CD14-positive monocyte (primary cell): ENCODE measurements at regions not wholly inside any gene's neighbourhood (a gene's known extent, or its start where the extent isn't known, plus 50 kb on each side); places are given as distances from the start of the nearest gene placed in this dataset.

Source experiments
- DNase-seq, 3 donors: peaks; one replicate each; pipeline ENCODE4 v3.0.0-alpha.2; 2011 to 2022
- H2AFZ ChIP-seq: 2 replicates; pipeline ENCODE4 v1.6.0; 2012; ENCODE audit warnings: mild to moderate bottlenecking, low read depth, low read length, inconsistent platforms; ENCODE audit not compliant: insufficient read depth, poor library complexity, severe bottlenecking
- H3K27ac ChIP-seq, 2 donors: 1 replicate in 1 of 2; 2 replicates in 1 of 2; pipeline ENCODE4 v1.5.1; 2012 to 2013; ENCODE audit warnings: low read length in 2 of 2, control low read depth in 1 of 2, inconsistent platforms in 1 of 2, low read depth in 1 of 2, mild to moderate bottlenecking in 1 of 2
- H3K27me3 ChIP-seq, 2 donors: one replicate each; pipeline versions ENCODE4 v1.6.0 to v1.6.1; 2011 to 2013; ENCODE audit warnings: low read length in 2 of 2; ENCODE audit not compliant: control insufficient read depth in 2 of 2, insufficient read depth in 2 of 2
- H3K36me3 ChIP-seq, 2 donors: replicated peaks in 1 of 2; 1 replicate in 1 of 2; 2 replicates in 1 of 2; pipeline versions ENCODE4 v1.5.1 to v1.6.1; 2012 to 2013; ENCODE audit warnings: low read length in 2 of 2, control low read depth in 1 of 2, inconsistent platforms in 1 of 2, mild to moderate bottlenecking in 1 of 2; ENCODE audit not compliant: insufficient read depth in 2 of 2, control insufficient read depth in 1 of 2
- H3K4me1 ChIP-seq, 2 donors: 1 replicate in 1 of 2; 2 replicates in 1 of 2; pipeline versions ENCODE4 v1.5.1 to v1.6.1; 2012 to 2013; ENCODE audit warnings: low read length in 2 of 2, control low read depth in 1 of 2, inconsistent platforms in 1 of 2, mild to moderate bottlenecking in 1 of 2, moderate library complexity in 1 of 2; ENCODE audit not compliant: insufficient read depth in 2 of 2, control insufficient read depth in 1 of 2
- H3K4me2 ChIP-seq: replicated peaks from 2 replicates; pipeline ENCODE3; 2012; ENCODE audit warnings: low read length, moderate library complexity, mild to moderate bottlenecking; ENCODE audit not compliant: poor library complexity, severe bottlenecking; ENCODE audit errors: extremely low read depth
- H3K4me3 ChIP-seq, 3 experiments: fragments of 200-600 bp in 1 of 3; sonication (generic) in 1 of 3; replicated peaks in 1 of 3; 1 replicate in 2 of 3; 2 replicates in 1 of 3; pipeline ENCODE4 v1.5.1; 2011 to 2013; ENCODE audit warnings: low read length in 3 of 3, mild to moderate bottlenecking in 3 of 3, control low read depth in 2 of 3, low read depth in 2 of 3, inconsistent platforms in 1 of 3, moderate library complexity in 1 of 3
- H3K79me2 ChIP-seq: 2 replicates; pipeline ENCODE4 v1.6.0; 2012; ENCODE audit warnings: mild to moderate bottlenecking, control low read depth, inconsistent platforms, low read length, moderate library complexity; ENCODE audit not compliant: insufficient read depth
- H3K9ac ChIP-seq: 2 replicates; pipeline ENCODE4 v1.6.0; 2017; ENCODE audit warnings: low read length, mild to moderate bottlenecking; ENCODE audit not compliant: insufficient read depth, poor library complexity, severe bottlenecking
- H3K9me3 ChIP-seq, 2 donors: replicated peaks in 1 of 2; 1 replicate in 1 of 2; 2 replicates in 1 of 2; pipeline versions ENCODE4 v1.5.1 to v1.6.1; 2012 to 2013; ENCODE audit warnings: low read length in 2 of 2, control low read depth in 1 of 2; ENCODE audit not compliant: control insufficient read depth in 1 of 2, insufficient read depth in 1 of 2
- H4K20me1 ChIP-seq: 2 replicates; pipeline ENCODE4 v1.6.0; 2012; ENCODE audit warnings: mild to moderate bottlenecking, low read length, control low read depth, moderate library complexity; ENCODE audit not compliant: insufficient read depth
- H3K27ac Mint-ChIP-seq, 7 donors: one replicate each; pipeline ENCODE4 v1.8.0; 2020; ENCODE audit warnings: mild to moderate bottlenecking in 7 of 7, mixed read lengths in 7 of 7, moderate library complexity in 6 of 7, inconsistent platforms in 2 of 7
- H3K27me3 Mint-ChIP-seq, 3 donors: one replicate each; pipeline ENCODE4 v1.8.0; 2021 to 2022; ENCODE audit warnings: low read depth in 3 of 3, mild to moderate bottlenecking in 3 of 3, mixed read lengths in 3 of 3, moderate library complexity in 3 of 3, inconsistent platforms in 1 of 3
- H3K36me3 Mint-ChIP-seq, 2 donors: one replicate each; pipeline ENCODE4 v1.8.0; 2020; ENCODE audit warnings: mixed read lengths in 2 of 2, inconsistent platforms in 1 of 2, mild to moderate bottlenecking in 1 of 2
- H3K4me1 Mint-ChIP-seq: one replicate; pipeline ENCODE4 v1.8.0; 2020; ENCODE audit warnings: mild to moderate bottlenecking, mixed read lengths
- H3K4me3 Mint-ChIP-seq, 2 donors: one replicate each; pipeline ENCODE4 v1.8.0; 2020; ENCODE audit warnings: mild to moderate bottlenecking in 2 of 2, mixed read lengths in 2 of 2, moderate library complexity in 1 of 2
- H3K9me3 Mint-ChIP-seq, 7 donors: one replicate each; pipeline ENCODE4 v1.8.0; 2020 to 2022; ENCODE audit warnings: mixed read lengths in 7 of 7, mild to moderate bottlenecking in 6 of 7, moderate library complexity in 6 of 7, inconsistent platforms in 2 of 7
- WGBS: methylation state at CpG from one replicate; pipeline ENCODE4 v1.1.5; 2013; ENCODE audit warnings: missing lambda C conversion rate; ENCODE audit not compliant: insufficient coverage; 5-methylcytosine and 5-hydroxymethylcytosine counted together
- intact Hi-C, 2 donors: fragments of 100-400 bp; cut with micrococcal nuclease; formaldehyde crosslinking; loops; one replicate each; pipeline versions ENCODE4 v1.15.0 to v1.15.1; 2023
- TF ChIP-seq, protein P1 (sequence below): fragments of 200-600 bp; IDR thresholded peaks from one replicate; pipeline ENCODE4 v1.8.0; 2022; ENCODE audit warnings: antibody characterized with exemption, mild to moderate bottlenecking

DNA sequence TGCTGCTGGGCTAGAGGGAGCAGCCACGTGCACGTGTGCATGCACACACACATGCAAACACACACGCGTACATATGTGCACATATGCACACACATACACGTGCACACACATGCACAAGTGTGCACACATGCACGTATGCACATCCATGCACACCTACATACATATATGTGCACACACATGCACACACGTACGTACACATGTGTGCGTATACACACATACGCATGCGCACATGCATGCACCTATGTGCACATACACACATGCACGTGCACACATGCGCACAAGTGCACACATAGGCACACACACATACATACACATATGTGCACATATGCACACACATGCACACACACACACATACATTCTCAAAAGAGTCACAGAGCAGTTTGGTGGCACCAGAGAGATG lies 85.9 kb upstream of the SLC25A33 start:
- Histone ChIP-seq H3K4me2 (no peak overlapping the region), H2AFZ (no peak overlapping the region), H3K4me1 (no peaks in the 10 kb centered on the region), H3K9ac (no peak overlapping the region), H4K20me1 (no peaks in the 10 kb centered on the region), H3K9me3 (no peaks in the 10 kb centered on the region), H3K27me3 (no peaks in the 10 kb centered on the region), H3K36me3 (no peaks in the 10 kb centered on the region), H3K27ac (no peak overlapping the region), H3K79me2 (no peaks in the 10 kb centered on the region), H3K4me3 (no peak overlapping the region)
- TF ChIP-seq, protein P1, sequence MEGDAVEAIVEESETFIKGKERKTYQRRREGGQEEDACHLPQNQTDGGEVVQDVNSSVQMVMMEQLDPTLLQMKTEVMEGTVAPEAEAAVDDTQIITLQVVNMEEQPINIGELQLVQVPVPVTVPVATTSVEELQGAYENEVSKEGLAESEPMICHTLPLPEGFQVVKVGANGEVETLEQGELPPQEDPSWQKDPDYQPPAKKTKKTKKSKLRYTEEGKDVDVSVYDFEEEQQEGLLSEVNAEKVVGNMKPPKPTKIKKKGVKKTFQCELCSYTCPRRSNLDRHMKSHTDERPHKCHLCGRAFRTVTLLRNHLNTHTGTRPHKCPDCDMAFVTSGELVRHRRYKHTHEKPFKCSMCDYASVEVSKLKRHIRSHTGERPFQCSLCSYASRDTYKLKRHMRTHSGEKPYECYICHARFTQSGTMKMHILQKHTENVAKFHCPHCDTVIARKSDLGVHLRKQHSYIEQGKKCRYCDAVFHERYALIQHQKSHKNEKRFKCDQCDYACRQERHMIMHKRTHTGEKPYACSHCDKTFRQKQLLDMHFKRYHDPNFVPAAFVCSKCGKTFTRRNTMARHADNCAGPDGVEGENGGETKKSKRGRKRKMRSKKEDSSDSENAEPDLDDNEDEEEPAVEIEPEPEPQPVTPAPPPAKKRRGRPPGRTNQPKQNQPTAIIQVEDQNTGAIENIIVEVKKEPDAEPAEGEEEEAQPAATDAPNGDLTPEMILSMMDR: no peak
- H3K36me3 Mint-ChIP-seq: no peaks in the 10 kb centered on the region
- H3K27ac Mint-ChIP-seq: no peak overlapping the region
- H3K9me3 Mint-ChIP-seq: peaks cover 0 to 2% (median 0%) of the 10 kb centered on the region in 7 donors
- intact Hi-C loops: loop anchor here in 1 of 2 donors (10.0 kb wide), 1 partner anchor 169 kb away; no protein-coding TSS in a partner anchor
- DNase-seq: no peak
- H3K27me3 Mint-ChIP-seq: peaks cover 1 to 6% (median 5%) of the 10 kb centered on the region in 3 donors
- H3K4me1 Mint-ChIP-seq: no peaks in the 10 kb centered on the region
- 96% methylated on average over 13 of the region's 13 CpGs for WGBS
- no peak overlapping the region for H3K4me3 Mint-ChIP-seq

DNA sequence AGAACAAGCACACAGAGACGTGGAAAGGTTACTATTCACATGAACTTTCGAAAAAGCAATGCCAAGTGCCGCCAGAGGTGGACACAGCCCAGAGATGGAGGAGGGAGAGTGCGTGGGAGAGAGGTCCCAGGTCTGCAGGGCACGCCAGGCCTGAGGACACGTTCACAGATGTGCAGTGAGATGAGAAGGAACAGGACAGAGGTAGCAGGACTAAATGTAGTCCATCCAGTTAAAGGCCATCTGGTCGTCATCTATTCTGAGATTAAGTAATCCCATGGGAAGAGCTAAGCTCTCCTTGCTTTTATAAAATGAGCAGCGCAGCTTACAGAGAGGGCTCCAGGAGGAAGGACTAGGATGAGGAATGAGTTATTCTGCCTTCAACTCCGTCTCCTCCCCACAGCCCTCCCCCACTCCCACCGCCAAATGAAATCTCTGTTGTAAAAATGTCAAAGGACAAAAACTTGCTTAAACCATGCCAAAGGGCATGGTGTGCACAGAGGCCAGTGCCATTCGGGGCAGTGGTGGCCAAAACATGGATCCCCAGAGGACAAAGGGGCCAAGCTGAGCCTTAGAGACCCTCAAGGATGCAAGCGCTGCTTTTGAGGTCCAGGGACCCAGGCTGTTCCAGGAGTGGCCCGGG lies 85.4 kb upstream of the SLC25A33 start:
- H3K27me3 Mint-ChIP-seq: peaks cover 4 to 7% (median 6%) of the 10 kb centered on the region in 3 donors
- 91% methylated on average over 9 of the region's 13 CpGs for WGBS
- no peak overlapping the region for H3K27ac Mint-ChIP-seq

More for the DNA sequence above, 85.4 kb upstream of the SLC25A33 start:
- Histone ChIP-seq H3K79me2 (no peaks in the 10 kb centered on the region), H3K9me3 (no peaks in the 10 kb centered on the region), H3K27ac (no peak overlapping the region), H3K4me1 (no peaks in the 10 kb centered on the region), H3K4me2 (no peak overlapping the region), H3K27me3 (no peaks in the 10 kb centered on the region), H3K9ac (no peak overlapping the region), H2AFZ (no peak overlapping the region), H3K4me3 (no peak overlapping the region), H3K36me3 (no peaks in the 10 kb centered on the region), H4K20me1 (no peaks in the 10 kb centered on the region)
- DNase-seq: no peak
- H3K9me3 Mint-ChIP-seq: peaks cover 0 to 2% (median 0%) of the 10 kb centered on the region in 7 donors
- intact Hi-C loops: loop anchor here in 1 of 2 donors (10.0 kb wide), 1 partner anchor 169 kb away; no protein-coding TSS in a partner anchor
- H3K36me3 Mint-ChIP-seq: no peaks in the 10 kb centered on the region
- H3K4me1 Mint-ChIP-seq: no peaks in the 10 kb centered on the region
- TF ChIP-seq, protein P1: no peak
- H3K4me3 Mint-ChIP-seq: no peak overlapping the region
